ENCODE measurements at regions not wholly inside any gene's neighbourhood (a gene's known extent, or its start where the extent isn't known, plus 50 kb on each side); places are given as distances from the start of the nearest gene placed in this dataset.

GRCh38 chr1:222275001-222275728, 272.7 kb downstream of the HHIPL2 start:
- TF ChIP-seq POLR2AphosphoS5 (IDR thresholded peaks at IDR 0.05; ENCODE audit: low read depth, low read length), result no peak
- TF ChIP-seq TCF7L2 (IDR thresholded peaks at IDR 0.05; ENCODE audit: borderline replicate concordance, extremely low read depth, insufficient read depth, insufficient read length), result no peak
- no peak for TF ChIP-seq ZNF274 (IDR thresholded peaks at IDR 0.05; ENCODE audit: low read depth, low read length)
- no peak for TF ChIP-seq FOSL1 (IDR thresholded peaks at IDR 0.05; ENCODE audit: low read depth)
- no peak for TF ChIP-seq CBX3 (IDR thresholded peaks at IDR 0.05; ENCODE audit: low read depth)
- TF ChIP-seq EGR1 (IDR thresholded peaks at IDR 0.05; ENCODE audit: low read depth), result no peak
- no peak for TF ChIP-seq SRF (IDR thresholded peaks at IDR 0.05; ENCODE audit: low read depth)
- TF ChIP-seq ZBTB33 (IDR thresholded peaks at IDR 0.05; ENCODE audit: extremely low read depth, insufficient replicate concordance, low read length), result no peak
- no peak for TF ChIP-seq RAD21 (IDR thresholded peaks at IDR 0.05; ENCODE audit: low read depth)

More at GRCh38 chr1:222275001-222275728, 272.7 kb downstream of the HHIPL2 start:
- H3K27ac ChIP-seq (ENCODE audit: low read depth, low read length), result no peak overlapping the region
- ChIA-PET POLR2A (no interaction called here), RAD21 (ENCODE audit: low non-redundant PET in 1 of 2, low total read pairs in 2 of 2, uncharacterized antibody in 2 of 2, unreplicated experiment in 2 of 2) (interaction anchor here in 1 of 2 experiments (0.6 kb wide), 1 partner anchor 402 kb away, joined by 3 read pairs; no protein-coding TSS in a partner anchor), CTCF (no interaction called here)
- no peaks in the 10 kb centered on the region for H3K36me3 ChIP-seq (ENCODE audit: control insufficient read depth in 1 of 2, insufficient read depth in 2 of 2, low read length in 2 of 2)
- DNase-seq (ENCODE audit: low read depth, low spot score) (no peak), ATAC-seq (no peak)
- no peak overlapping the region for H3K4me2 ChIP-seq (ENCODE audit: low read length)
- no peak overlapping the region for H2AFZ ChIP-seq (ENCODE audit: low read depth, low read length, poor library complexity, severe bottlenecking)
- H3K27me3 ChIP-seq (ENCODE audit: insufficient read depth, low read length), result no peaks in the 10 kb centered on the region
- H4K20me1 ChIP-seq (ENCODE audit: insufficient read depth), result no peaks in the 10 kb centered on the region
- H3K4me1 ChIP-seq (ENCODE audit: control insufficient read depth in 1 of 2, insufficient read depth in 2 of 2, low read length in 2 of 2), result no peaks in the 10 kb centered on the region
- no peak overlapping the region for H3K4me3 ChIP-seq (replicated peaks in 1 of 2; ENCODE audit: low read depth in 1 of 2, low read length in 2 of 2)
- H3K9me2 ChIP-seq (ENCODE audit: insufficient read depth), result no peaks in the 10 kb centered on the region
- H3K9me3 ChIP-seq (ENCODE audit: control insufficient read depth in 1 of 2, insufficient read depth in 1 of 2, low read depth in 1 of 2, low read length in 2 of 2), result no peaks in the 10 kb centered on the region
- intact Hi-C loops (cut with micrococcal nuclease), result no loop called here
- H3K79me2 ChIP-seq (ENCODE audit: insufficient read depth, low read length), result no peaks in the 10 kb centered on the region
- no peak overlapping the region for H3K9ac ChIP-seq (ENCODE audit: low read length)
- no TSS peak for BruUV-seq (replicated peaks)

Measured in HCT116 (cell line).